Breast epithelium (tissue), 3 donors: ENCODE measurements at regions not wholly inside any gene's neighbourhood (a gene's known extent, or its start where the extent isn't known, plus 50 kb on each side); places are given as distances from the start of the nearest gene placed in this dataset.

Source experiments
- CTCF ChIP-seq, 3 donors: fragments of 450-650 bp; IDR thresholded peaks; one replicate each; pipeline ENCODE4 v1.5.1; 2016 to 2017; ENCODE audit warnings: antibody characterized with exemption in 3 of 3, mild to moderate bottlenecking in 3 of 3, moderate library complexity in 3 of 3
- POLR2A ChIP-seq: fragments of 450-650 bp; IDR thresholded peaks from one replicate; pipeline ENCODE4 v1.6.1; 2016; ENCODE audit warnings: antibody characterized with exemption, mild to moderate bottlenecking, moderate library complexity
- POLR2AphosphoS5 ChIP-seq, 3 donors: sonication (generic); formaldehyde crosslinking; IDR thresholded peaks; one replicate each; pipeline ENCODE4 v1.6.1; 2017; ENCODE audit warnings: antibody characterized with exemption in 3 of 3

- TF ChIP-seq CTCF (IDR thresholded peaks at IDR 0.05) (no peak), POLR2AphosphoS5 (IDR thresholded peaks at IDR 0.05) (no peak), POLR2A (no peak)
Measured at GRCh38 chr10:33099748-33100147, 141.7 kb upstream of the ITGB1 start.
